CD4-positive, alpha-beta T cell (primary cell): ENCODE measurements at regions not wholly inside any gene's neighbourhood (a gene's known extent, or its start where the extent isn't known, plus 50 kb on each side); places are given as distances from the start of the nearest gene placed in this dataset.

ENCODE experiments used
- ATAC-seq: fragments of 200-7000 bp; cut with Tn5 transposase; one replicate; pipeline ENCODE4 v1.10.0; 2022; ENCODE audit warnings: mild to moderate bottlenecking; ENCODE audit not compliant: poor library complexity
- CTCF ChIA-PET: fragments of 350-600 bp; sonication (Branson Sonifier 250); formaldehyde crosslinking; loops from one replicate; lab custom pipeline; 2021; ENCODE audit warnings: antibody characterized with exemption, inconsistent platforms; lab: Charles Lee
- POLR2A ChIA-PET: fragments of 350-600 bp; sonication (Branson Sonifier 250); formaldehyde crosslinking; loops from one replicate; lab custom pipeline; 2021; ENCODE audit warnings: antibody characterized with exemption, inconsistent platforms; lab: Charles Lee
- DNase-seq, 14 experiments: peaks; one replicate each; pipeline ENCODE4 v3.0.0-alpha.2; 2013 to 2020; ENCODE audit warnings: mixed read lengths in 2 of 14
- H3K27ac ChIP-seq, 2 donors: one replicate each; pipeline versions ENCODE4 v1.5.1 to v1.7.0; 2013; ENCODE audit warnings: low read length in 2 of 2, low read depth in 1 of 2, mild to moderate bottlenecking in 1 of 2
- H3K27me3 ChIP-seq, 2 experiments: 1 replicate in 1 of 2; 2 replicates in 1 of 2; pipeline versions ENCODE4 v1.6.1 to v1.7.0; 2013; ENCODE audit warnings: low read length in 2 of 2, control low read depth in 1 of 2, mild to moderate bottlenecking in 1 of 2, moderate library complexity in 1 of 2; ENCODE audit not compliant: insufficient read depth in 2 of 2, control insufficient read depth in 1 of 2
- H3K36me3 ChIP-seq: one replicate; pipeline ENCODE4 v1.6.1; 2013; ENCODE audit warnings: low read length, control low read depth; ENCODE audit not compliant: insufficient read depth
- H3K4me1 ChIP-seq: one replicate; pipeline ENCODE4 v1.6.1; 2013; ENCODE audit warnings: low read length, control low read depth; ENCODE audit not compliant: insufficient read depth
- H3K4me3 ChIP-seq: one replicate; pipeline ENCODE4 v1.5.1; 2013; ENCODE audit warnings: mild to moderate bottlenecking, low read length, moderate library complexity
- H3K9me3 ChIP-seq, 2 experiments: 1 replicate in 1 of 2; 2 replicates in 1 of 2; pipeline versions ENCODE4 v1.6.1 to v1.7.0; 2013; ENCODE audit warnings: low read length in 2 of 2, mild to moderate bottlenecking in 2 of 2, control low read depth in 1 of 2, moderate library complexity in 1 of 2; ENCODE audit not compliant: control insufficient read depth in 1 of 2, insufficient read depth in 1 of 2
- H3K27ac Mint-ChIP-seq: one replicate; pipeline ENCODE4 v1.8.0; 2020; ENCODE audit warnings: mixed read lengths
- H3K27me3 Mint-ChIP-seq: one replicate; pipeline ENCODE4 v1.8.0; 2021; ENCODE audit warnings: mixed read lengths
- H3K36me3 Mint-ChIP-seq: one replicate; pipeline ENCODE4 v1.8.0; 2021; ENCODE audit warnings: low read depth, mixed read lengths
- H3K4me1 Mint-ChIP-seq: one replicate; pipeline ENCODE4 v1.8.0; 2021; ENCODE audit warnings: low read depth, mixed read lengths
- H3K4me3 Mint-ChIP-seq: one replicate; pipeline ENCODE4 v1.8.0; 2020; ENCODE audit warnings: mild to moderate bottlenecking, mixed read lengths
- H3K9me3 Mint-ChIP-seq: one replicate; pipeline ENCODE4 v1.8.0; 2020; ENCODE audit warnings: mixed read lengths
- CTCF ChIP-seq: fragments of 200-600 bp; IDR thresholded peaks from one replicate; pipeline ENCODE4 v1.8.0; 2022; ENCODE audit warnings: antibody characterized with exemption, mild to moderate bottlenecking
- intact Hi-C, 2 experiments: fragments of 100-400 bp; cut with DNase I in 1 of 2; cut with micrococcal nuclease in 1 of 2; formaldehyde crosslinking; loops; one replicate each; pipeline versions ENCODE4 v1.15.1 to v1.9.0; 2023 to 2025; cut with DNase I, micrococcal nuclease

- no peak for TF ChIP-seq CTCF
- Histone ChIP-seq H3K27ac (no peak overlapping the region), H3K9me3 (no peaks in the 10 kb centered on the region), H3K36me3 (no peaks in the 10 kb centered on the region), H3K4me1 (no peaks in the 10 kb centered on the region), H3K27me3 (no peaks in the 10 kb centered on the region), H3K4me3 (no peak overlapping the region)
- CTCF ChIA-PET = interaction anchor here (1.7 kb wide), 1 partner anchor 37 kb away, joined by 4 read pairs; no protein-coding TSS in a partner anchor
- H3K4me1 Mint-ChIP-seq = no peaks in the 10 kb centered on the region
- H3K27ac Mint-ChIP-seq = no peak overlapping the region
- DNase-seq (no peak), ATAC-seq (no peak)
- intact Hi-C loops = no loop called here
- no peaks in the 10 kb centered on the region for H3K36me3 Mint-ChIP-seq
- no peaks in the 10 kb centered on the region for H3K9me3 Mint-ChIP-seq
- no peaks in the 10 kb centered on the region for H3K27me3 Mint-ChIP-seq
- no peak overlapping the region for H3K4me3 Mint-ChIP-seq
- POLR2A ChIA-PET = no interaction called here
Observed at GRCh38 chrX:106306391-106306947, 138.4 kb downstream of the PWWP3B start.

DNA sequence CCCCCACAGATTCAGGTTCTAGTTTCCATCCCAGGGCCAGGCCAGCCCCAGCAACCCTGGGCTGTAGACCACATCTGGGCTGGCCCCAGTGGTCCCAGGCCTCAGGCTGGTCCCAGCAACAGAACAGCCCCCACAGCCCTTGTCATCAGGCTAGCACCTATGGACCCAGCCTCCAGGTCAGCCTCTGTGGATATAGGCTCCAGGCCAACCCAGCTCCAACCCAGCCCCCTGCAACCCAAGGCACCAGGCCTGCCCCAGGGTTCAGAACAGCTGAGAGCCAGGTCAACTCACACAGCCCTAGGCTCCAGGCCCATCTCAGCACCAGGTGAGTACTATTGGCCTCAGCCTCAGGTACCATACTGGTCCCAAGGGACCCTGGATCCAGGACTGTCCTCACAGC lies 155.3 kb downstream of the PWWP3B start:
- H3K4me1 Mint-ChIP-seq = no peaks in the 10 kb centered on the region
- DNase-seq = no peak
- Histone ChIP-seq H3K27me3 (no peaks in the 10 kb centered on the region), H3K9me3 (peaks cover 0 to 11% of the 10 kb centered on the region in 2 experiments), H3K4me3 (no peak overlapping the region), H3K4me1 (no peaks in the 10 kb centered on the region), H3K36me3 (no peaks in the 10 kb centered on the region), H3K27ac (no peak overlapping the region)
- no peaks in the 10 kb centered on the region for H3K27me3 Mint-ChIP-seq
- no peak for ATAC-seq
- H3K36me3 Mint-ChIP-seq = no peaks in the 10 kb centered on the region
- H3K27ac Mint-ChIP-seq = no peak overlapping the region
- CTCF ChIA-PET = no interaction called here
- no peak for TF ChIP-seq CTCF
- no peak overlapping the region for H3K4me3 Mint-ChIP-seq
- intact Hi-C loops = no loop called here
- no peaks in the 10 kb centered on the region for H3K9me3 Mint-ChIP-seq
- POLR2A ChIA-PET = no interaction called here

DNA sequence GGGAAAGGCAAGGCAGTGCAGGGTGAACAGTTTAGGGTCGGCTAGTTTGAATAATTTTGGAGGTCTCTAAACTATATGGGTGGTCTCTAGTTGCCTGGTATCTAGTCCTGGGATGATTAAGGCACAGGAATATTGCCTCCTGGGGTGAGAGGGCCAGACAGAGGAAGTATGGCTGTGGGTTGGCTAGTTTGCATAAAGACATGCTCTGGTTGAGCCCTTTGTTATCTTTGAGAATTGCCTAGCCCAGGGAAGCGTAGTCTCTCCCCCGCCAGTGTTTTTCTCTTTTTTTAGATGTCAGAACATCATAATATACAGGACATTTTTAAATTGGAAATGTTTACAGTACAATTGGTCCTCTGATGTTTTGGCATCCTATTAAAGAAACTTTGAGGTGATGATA lies 163.5 kb downstream of the PWWP3B start:
- H3K27ac ChIP-seq = no peak overlapping the region
- no peak overlapping the region for H3K4me3 Mint-ChIP-seq
- intact Hi-C loops = no loop called here
- no peak overlapping the region for H3K27ac Mint-ChIP-seq
- H3K36me3 ChIP-seq = no peaks in the 10 kb centered on the region
- no peaks in the 10 kb centered on the region for H3K36me3 Mint-ChIP-seq
- ATAC-seq (no peak), DNase-seq (no peak)
- CTCF ChIA-PET = no interaction called here
- POLR2A ChIA-PET = no interaction called here
- no peaks in the 10 kb centered on the region for H3K27me3 ChIP-seq
- TF ChIP-seq CTCF = no peak
- no peaks in the 10 kb centered on the region for H3K9me3 ChIP-seq
- no peaks in the 10 kb centered on the region for H3K4me1 ChIP-seq
- H3K27me3 Mint-ChIP-seq = no peaks in the 10 kb centered on the region
- no peak overlapping the region for H3K4me3 ChIP-seq
- H3K4me1 Mint-ChIP-seq = no peaks in the 10 kb centered on the region
- no peaks in the 10 kb centered on the region for H3K9me3 Mint-ChIP-seq
